A673 (cell line): ENCODE measurements at regions not wholly inside any gene's neighbourhood (a gene's known extent, or its start where the extent isn't known, plus 50 kb on each side); places are given as distances from the start of the nearest gene placed in this dataset.

Source experiments
- CTCF ChIP-seq: fragments of 300-800, 200-600 bp; sonication (generic); conservative IDR thresholded peaks from 2 replicates; pipeline ENCODE4 v1.5.1; 2017; ENCODE audit warnings: low read depth, mild to moderate bottlenecking, antibody characterized with exemption, low read length, moderate library complexity, mixed read lengths
- EZH2 ChIP-seq: fragments of 200-600 bp; sonication (generic); IDR thresholded peaks from 2 replicates; pipeline ENCODE4 v1.6.1; 2017; ENCODE audit warnings: borderline replicate concordance, low read depth, mild to moderate bottlenecking, mixed read lengths, antibody characterized with exemption, low read length; ENCODE audit not compliant: poor library complexity, severe bottlenecking

- TF ChIP-seq EZH2 (no peak), CTCF (no peak)
Measured at GRCh38 chr20:6580486-6580885, 187.0 kb upstream of the BMP2 start.
